ENCODE measurements at regions not wholly inside any gene's neighbourhood (a gene's known extent, or its start where the extent isn't known, plus 50 kb on each side); places are given as distances from the start of the nearest gene placed in this dataset.

GRCh38 chr16:51439271-51439670, 288.2 kb upstream of the SALL1 start:
- TF ChIP-seq POLR2AphosphoS5 (IDR thresholded peaks at IDR 0.05) (no peak), CTCF (IDR thresholded peaks at IDR 0.05 in 8 of 11, conservative IDR thresholded peaks at IDR 0.05 in 3 of 11) (no peak), POLR2A (IDR thresholded peaks at IDR 0.05) (no peak)
- Histone ChIP-seq H3K27me3 (replicated peaks in 1 of 7) (peaks cover 0 to 33% (median 0%) of the 10 kb centered on the region in 7 donors), H3K4me3 (no peak overlapping the region), H3K36me3 (no peaks in the 10 kb centered on the region), H3K27ac (no peak overlapping the region), H3K9me3 (peaks cover 0 to 12% (median 0%) of the 10 kb centered on the region in 8 donors), H3K4me1 (no peaks in the 10 kb centered on the region)
- no peak for DNase-seq
- 56 to 72% (median 64%) methylated on average over 5 of the region's 5 CpGs for WGBS, 5 donors
- intact Hi-C loops (cut with DNase I; ENCODE audit: low total_unique reads) = no loop called here

DNA sequence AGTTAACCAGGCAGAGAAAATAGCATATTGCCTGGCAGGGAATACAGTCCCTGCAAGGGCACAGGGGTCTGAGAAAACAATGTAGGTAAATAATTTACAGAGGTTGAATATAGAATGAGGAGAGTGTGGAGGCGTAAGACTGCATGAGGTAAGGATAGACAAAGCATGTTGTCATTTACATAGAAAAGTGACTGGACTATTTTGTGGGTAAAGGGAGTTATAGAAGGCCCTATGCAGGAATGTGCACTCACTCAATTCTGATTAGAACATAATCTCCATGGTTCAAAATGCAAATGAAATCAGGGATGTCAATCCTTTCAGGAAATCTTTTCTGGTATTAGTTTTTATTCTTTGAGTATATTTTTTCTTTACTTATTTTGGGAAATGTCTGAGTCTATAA, 285.7 kb upstream of the SALL1 start:
- TF ChIP-seq POLR2A (IDR thresholded peaks at IDR 0.05) (no peak), POLR2AphosphoS5 (IDR thresholded peaks at IDR 0.05) (no peak), CTCF (IDR thresholded peaks at IDR 0.05 in 8 of 11, conservative IDR thresholded peaks at IDR 0.05 in 3 of 11) (no peak)
- no peak for DNase-seq
- Histone ChIP-seq H3K27me3 (replicated peaks in 1 of 7) (peaks cover 0 to 19% (median 0%) of the 10 kb centered on the region in 7 donors), H3K4me3 (no peak overlapping the region), H3K27ac (no peak overlapping the region), H3K36me3 (no peaks in the 10 kb centered on the region), H3K9me3 (peaks cover 0 to 12% (median 0%) of the 10 kb centered on the region in 8 donors), H3K4me1 (no peaks in the 10 kb centered on the region)
- intact Hi-C loops (cut with DNase I; ENCODE audit: low total_unique reads) = no loop called here
- 84 to 93% (median 90%) methylated on average over 1 of the region's 1 CpG for WGBS, 5 donors

- Histone ChIP-seq H3K27ac (no peak overlapping the region), H3K4me1 (no peaks in the 10 kb centered on the region), H3K9me3 (peaks cover 0 to 17% (median 0%) of the 10 kb centered on the region in 8 donors), H3K4me3 (no peak overlapping the region), H3K27me3 (replicated peaks in 1 of 7) (peaks cover 0 to 4% (median 0%) of the 10 kb centered on the region in 7 donors), H3K36me3 (no peaks in the 10 kb centered on the region)
- DNase-seq = no peak
- intact Hi-C loops (cut with DNase I; ENCODE audit: low total_unique reads) = no loop called here
- WGBS, 5 donors = 67 to 79% (median 67%) methylated on average over 9 of the region's 9 CpGs
- TF ChIP-seq POLR2A (IDR thresholded peaks at IDR 0.05) = no peak
- no peak for TF ChIP-seq CTCF (IDR thresholded peaks at IDR 0.05 in 8 of 11, conservative IDR thresholded peaks at IDR 0.05 in 3 of 11)
- TF ChIP-seq POLR2AphosphoS5 (IDR thresholded peaks at IDR 0.05) = no peak
Observed at GRCh38 chr16:51434567-51435198, 283.6 kb upstream of the SALL1 start.

DNA sequence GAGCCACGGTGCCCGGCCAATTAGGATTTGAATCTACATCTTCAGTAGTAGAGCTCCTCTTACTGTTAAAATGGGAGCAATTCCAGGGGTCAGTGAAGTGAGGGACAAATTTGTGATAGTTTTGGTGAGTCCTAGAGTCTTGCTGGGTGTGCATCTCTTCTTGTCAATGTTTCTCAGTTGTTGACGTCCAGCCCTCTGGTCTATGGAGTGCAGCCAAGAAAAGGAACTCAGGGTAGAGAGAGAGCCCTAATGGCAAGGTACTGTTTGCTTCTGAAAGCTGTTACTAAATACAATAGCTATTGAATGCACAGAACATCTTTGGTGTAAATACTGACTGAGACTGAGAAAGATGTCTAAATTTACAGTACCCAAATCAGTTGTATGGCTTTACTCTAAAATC, 282.5 kb upstream of the SALL1 start:
- DNase-seq = no peak
- Histone ChIP-seq H3K36me3 (no peaks in the 10 kb centered on the region), H3K9me3 (peaks cover 0 to 18% (median 0%) of the 10 kb centered on the region in 8 donors), H3K4me3 (no peak overlapping the region), H3K27me3 (replicated peaks in 1 of 7) (no peaks in the 10 kb centered on the region), H3K4me1 (no peaks in the 10 kb centered on the region), H3K27ac (no peak overlapping the region)
- WGBS, 5 donors = 51 to 75% (median 67%) methylated on average over 1 to 3 of the region's 3 CpGs
- no peak for TF ChIP-seq POLR2AphosphoS5 (IDR thresholded peaks at IDR 0.05)
- TF ChIP-seq CTCF (IDR thresholded peaks at IDR 0.05 in 8 of 11, conservative IDR thresholded peaks at IDR 0.05 in 3 of 11) = no peak
- TF ChIP-seq POLR2A (IDR thresholded peaks at IDR 0.05) = no peak
- intact Hi-C loops (cut with DNase I; ENCODE audit: low total_unique reads) = no loop called here
